Smooth muscle cell (in vitro differentiated cells): ENCODE measurements at regions not wholly inside any gene's neighbourhood (a gene's known extent, or its start where the extent isn't known, plus 50 kb on each side); places are given as distances from the start of the nearest gene placed in this dataset.
A peak's percentile ranks its signal among the peaks of the same experiment; 100 is the strongest.

Source experiments
- DNase-seq: peaks from one replicate; lab custom pipeline; 2025; ENCODE audit not compliant: unreplicated experiment; lab: John Stamatoyannopoulos, UW
- H2AFZ ChIP-seq: fragments of 200-600 bp; sonication (generic); 2 replicates; pipeline ENCODE4 v1.6.0; 2016; ENCODE audit warnings: antibody characterized with exemption, low read depth, mild to moderate bottlenecking
- H3F3A ChIP-seq: fragments of 200-600 bp; sonication (generic); 2 replicates; pipeline ENCODE4 v1.6.0; 2017; ENCODE audit warnings: antibody characterized with exemption, low read depth
- H3K27ac ChIP-seq: fragments of 200-600 bp; sonication (generic); 2 replicates; pipeline ENCODE4 v1.5.1; 2016; ENCODE audit warnings: low read depth, mild to moderate bottlenecking
- H3K27me3 ChIP-seq: fragments of 200-600 bp; sonication (generic); 2 replicates; pipeline ENCODE4 v1.6.1; 2016; ENCODE audit warnings: low read depth, mild to moderate bottlenecking
- H3K36me3 ChIP-seq: fragments of 200-600 bp; sonication (generic); 2 replicates; pipeline ENCODE4 v1.5.1; 2016; ENCODE audit warnings: low read depth
- H3K4me1 ChIP-seq: fragments of 200-600 bp; sonication (generic); 2 replicates; pipeline ENCODE4 v1.5.1; 2016; ENCODE audit warnings: low read depth
- H3K4me2 ChIP-seq: fragments of 200-600 bp; sonication (generic); 2 replicates; pipeline ENCODE4 v1.6.0; 2016; ENCODE audit warnings: mild to moderate bottlenecking
- H3K4me3 ChIP-seq: fragments of 200-600 bp; sonication (generic); 2 replicates; pipeline ENCODE4 v1.5.1; 2016; ENCODE audit warnings: mild to moderate bottlenecking
- H3K79me2 ChIP-seq: fragments of 200-600 bp; sonication (generic); 2 replicates; pipeline ENCODE4 v1.6.0; 2016; ENCODE audit warnings: low read depth, mild to moderate bottlenecking
- H3K9ac ChIP-seq: fragments of 200-600 bp; sonication (generic); 2 replicates; pipeline ENCODE4 v1.6.0; 2016; ENCODE audit warnings: low read depth
- H3K9me3 ChIP-seq: fragments of 200-600 bp; sonication (generic); replicated peaks from 2 replicates; pipeline ENCODE4 v1.5.1; 2016; ENCODE audit warnings: low read depth
- H4K20me1 ChIP-seq: fragments of 200-600 bp; sonication (generic); 2 replicates; pipeline ENCODE4 v1.6.0; 2016; ENCODE audit warnings: low read depth
- WGBS: methylation state at CpG from one replicate; pipeline ENCODE4 v1.1.7; 2016; ENCODE audit warnings: low lambda C conversion rate; 5-methylcytosine and 5-hydroxymethylcytosine counted together
- TF ChIP-seq, protein P1 (sequence below): fragments of 200-600 bp; sonication (generic); IDR thresholded peaks from 2 replicates; pipeline ENCODE4 v1.5.1; 2017; ENCODE audit warnings: borderline replicate concordance, mild to moderate bottlenecking, antibody characterized with exemption; ENCODE audit not compliant: insufficient read depth, poor library complexity, severe bottlenecking

- H3K4me3 ChIP-seq, result no peak overlapping the region
- no peak overlapping the region for H3K4me2 ChIP-seq
- no peaks in the 10 kb centered on the region for H3K27me3 ChIP-seq
- H3K4me1 ChIP-seq, result no peaks in the 10 kb centered on the region
- TF ChIP-seq, protein P1, sequence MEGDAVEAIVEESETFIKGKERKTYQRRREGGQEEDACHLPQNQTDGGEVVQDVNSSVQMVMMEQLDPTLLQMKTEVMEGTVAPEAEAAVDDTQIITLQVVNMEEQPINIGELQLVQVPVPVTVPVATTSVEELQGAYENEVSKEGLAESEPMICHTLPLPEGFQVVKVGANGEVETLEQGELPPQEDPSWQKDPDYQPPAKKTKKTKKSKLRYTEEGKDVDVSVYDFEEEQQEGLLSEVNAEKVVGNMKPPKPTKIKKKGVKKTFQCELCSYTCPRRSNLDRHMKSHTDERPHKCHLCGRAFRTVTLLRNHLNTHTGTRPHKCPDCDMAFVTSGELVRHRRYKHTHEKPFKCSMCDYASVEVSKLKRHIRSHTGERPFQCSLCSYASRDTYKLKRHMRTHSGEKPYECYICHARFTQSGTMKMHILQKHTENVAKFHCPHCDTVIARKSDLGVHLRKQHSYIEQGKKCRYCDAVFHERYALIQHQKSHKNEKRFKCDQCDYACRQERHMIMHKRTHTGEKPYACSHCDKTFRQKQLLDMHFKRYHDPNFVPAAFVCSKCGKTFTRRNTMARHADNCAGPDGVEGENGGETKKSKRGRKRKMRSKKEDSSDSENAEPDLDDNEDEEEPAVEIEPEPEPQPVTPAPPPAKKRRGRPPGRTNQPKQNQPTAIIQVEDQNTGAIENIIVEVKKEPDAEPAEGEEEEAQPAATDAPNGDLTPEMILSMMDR, result no peak
- no peaks in the 10 kb centered on the region for H3K9me3 ChIP-seq
- no peak overlapping the region for H3K27ac ChIP-seq
- H4K20me1 ChIP-seq, result no peaks in the 10 kb centered on the region
- 71% methylated on average over 1 of the region's 1 CpG for WGBS
- H3K36me3 ChIP-seq, result no peaks in the 10 kb centered on the region
- no peaks in the 10 kb centered on the region for H3K79me2 ChIP-seq
- H3F3A ChIP-seq, result no peaks in the 10 kb centered on the region
- H2AFZ ChIP-seq, result no peak overlapping the region
- no peak for DNase-seq
- H3K9ac ChIP-seq, result no peak overlapping the region
Observed at GRCh38 chrX:99909946-99910345, 500.1 kb downstream of the PCDH19 start.

GRCh38 chrX:99901091-99901490 lies 509.0 kb downstream of the PCDH19 start:
- Histone ChIP-seq H3K9ac (no peak overlapping the region), H3K4me3 (no peak overlapping the region), H3K4me2 (no peak overlapping the region), H2AFZ (no peak overlapping the region), H3K36me3 (no peaks in the 10 kb centered on the region), H3K27me3 (no peaks in the 10 kb centered on the region), H3K4me1 (no peaks in the 10 kb centered on the region), H3K79me2 (no peaks in the 10 kb centered on the region), H3K27ac (no peak overlapping the region), H4K20me1 (no peaks in the 10 kb centered on the region), H3K9me3 (no peaks in the 10 kb centered on the region), H3F3A (no peaks in the 10 kb centered on the region)
- WGBS, result 67% methylated on average over 4 of the region's 4 CpGs
- TF ChIP-seq, protein P1, result no peak
- DNase-seq, result no peak

DNA sequence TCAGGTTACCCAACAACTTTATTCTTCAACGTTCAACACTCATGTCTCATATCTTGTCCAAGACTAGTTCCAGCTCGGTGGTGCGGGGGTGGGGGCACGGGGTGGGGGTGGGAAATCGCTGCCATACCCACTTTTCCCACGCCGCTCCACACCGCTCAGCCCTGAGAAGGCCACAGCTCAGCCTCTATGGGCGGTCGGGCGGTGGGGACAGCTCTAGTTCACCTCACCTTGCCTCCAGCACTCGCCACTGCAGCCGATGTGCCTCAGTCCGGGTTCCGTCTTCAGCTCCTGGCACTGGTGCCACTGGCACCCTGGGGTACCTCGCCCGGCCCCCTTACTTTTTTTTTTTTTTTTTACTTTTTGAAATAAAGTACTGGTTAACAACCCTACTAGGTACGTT lies 522.2 kb downstream of the PCDH19 start:
- H2AFZ ChIP-seq, result no peak overlapping the region
- no peak overlapping the region for H3K27ac ChIP-seq
- no peaks in the 10 kb centered on the region for H4K20me1 ChIP-seq
- no peaks in the 10 kb centered on the region for H3K27me3 ChIP-seq
- H3K9me3 ChIP-seq, result no peaks in the 10 kb centered on the region
- no peaks in the 10 kb centered on the region for H3K79me2 ChIP-seq
- TF ChIP-seq, protein P1, result no peak
- WGBS, result 90% methylated on average over 18 of the region's 18 CpGs
- H3K36me3 ChIP-seq, result no peaks in the 10 kb centered on the region
- DNase-seq, result no peak
- no peak overlapping the region for H3K9ac ChIP-seq
- H3K4me1 ChIP-seq, result no peaks in the 10 kb centered on the region
- no peak overlapping the region for H3K4me3 ChIP-seq
- H3K4me2 ChIP-seq, result no peak overlapping the region
- H3F3A ChIP-seq, result no peaks in the 10 kb centered on the region

GRCh38 chrX:99857455-99857854 lies 552.6 kb downstream of the PCDH19 start:
- H4K20me1 ChIP-seq, result no peaks in the 10 kb centered on the region
- TF ChIP-seq, protein P1, result peak; percentile 18
- H3K4me2 ChIP-seq, result no peak overlapping the region
- no peaks in the 10 kb centered on the region for H3K9me3 ChIP-seq
- no peaks in the 10 kb centered on the region for H3K36me3 ChIP-seq
- DNase-seq, result no peak
- no peaks in the 10 kb centered on the region for H3F3A ChIP-seq
- H3K79me2 ChIP-seq, result no peaks in the 10 kb centered on the region
- no peaks in the 10 kb centered on the region for H3K27me3 ChIP-seq
- no peaks in the 10 kb centered on the region for H3K4me1 ChIP-seq
- WGBS, result 56% methylated on average over 1 of the region's 1 CpG
- H3K4me3 ChIP-seq, result no peak overlapping the region
- H3K9ac ChIP-seq, result no peak overlapping the region
- no peak overlapping the region for H2AFZ ChIP-seq
- H3K27ac ChIP-seq, result no peak overlapping the region
